Astrocyte of the cerebellum (primary cell): ENCODE measurements at regions not wholly inside any gene's neighbourhood (a gene's known extent, or its start where the extent isn't known, plus 50 kb on each side); places are given as distances from the start of the nearest gene placed in this dataset.

Experiments
- DNase-seq: peaks from one replicate; pipeline ENCODE4 v3.0.0-alpha.2; 2011; ENCODE audit warnings: low read depth
- H3K4me3 ChIP-seq: 2 replicates; pipeline ENCODE4 v1.5.1; 2011; ENCODE audit warnings: mild to moderate bottlenecking, low read depth, low read length, moderate library complexity
- CTCF ChIP-seq: IDR thresholded peaks from 2 replicates; pipeline ENCODE4 v1.5.1; 2012; ENCODE audit warnings: low read length, low read depth, moderate library complexity, mild to moderate bottlenecking; ENCODE audit errors: missing control alignments
- in situ Hi-C: cut with HindIII; loops from 2 replicates; pipeline ENCODE4 v1.10.0; 2017; ENCODE audit warnings: low sequenced_read_pairs

DNA sequence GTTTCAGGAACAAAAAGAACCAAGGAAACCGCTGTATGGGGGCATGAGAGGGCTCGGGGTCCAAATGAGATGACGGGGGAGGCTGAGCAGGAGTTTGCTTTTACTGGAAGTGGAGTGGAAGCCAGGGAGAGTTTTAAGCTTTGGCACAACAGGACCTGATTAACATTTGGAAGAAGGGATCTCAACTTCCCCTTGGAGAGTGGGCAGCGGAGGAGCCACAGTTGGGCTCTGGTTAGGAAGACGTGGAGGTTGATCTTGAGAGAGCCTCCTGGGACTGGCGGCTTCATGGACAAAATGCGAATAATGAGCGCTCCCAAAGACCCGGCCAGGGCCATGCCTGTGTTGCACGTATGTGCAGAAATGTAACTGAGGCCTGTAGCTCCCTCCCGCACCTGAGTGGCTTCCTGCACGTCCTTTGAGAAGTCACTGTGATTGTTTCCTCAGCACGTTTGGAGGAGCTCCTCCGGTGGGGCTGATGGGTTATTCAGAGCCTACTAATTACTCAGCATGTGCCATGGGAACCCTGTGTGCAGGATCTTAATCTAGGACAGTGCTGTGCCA lies 595.3 kb upstream of the MGMT start:
- H3K4me3 ChIP-seq = no peak overlapping the region
- DNase-seq = no peak
- no peak for TF ChIP-seq CTCF
- in situ Hi-C loops = no loop called here

DNA sequence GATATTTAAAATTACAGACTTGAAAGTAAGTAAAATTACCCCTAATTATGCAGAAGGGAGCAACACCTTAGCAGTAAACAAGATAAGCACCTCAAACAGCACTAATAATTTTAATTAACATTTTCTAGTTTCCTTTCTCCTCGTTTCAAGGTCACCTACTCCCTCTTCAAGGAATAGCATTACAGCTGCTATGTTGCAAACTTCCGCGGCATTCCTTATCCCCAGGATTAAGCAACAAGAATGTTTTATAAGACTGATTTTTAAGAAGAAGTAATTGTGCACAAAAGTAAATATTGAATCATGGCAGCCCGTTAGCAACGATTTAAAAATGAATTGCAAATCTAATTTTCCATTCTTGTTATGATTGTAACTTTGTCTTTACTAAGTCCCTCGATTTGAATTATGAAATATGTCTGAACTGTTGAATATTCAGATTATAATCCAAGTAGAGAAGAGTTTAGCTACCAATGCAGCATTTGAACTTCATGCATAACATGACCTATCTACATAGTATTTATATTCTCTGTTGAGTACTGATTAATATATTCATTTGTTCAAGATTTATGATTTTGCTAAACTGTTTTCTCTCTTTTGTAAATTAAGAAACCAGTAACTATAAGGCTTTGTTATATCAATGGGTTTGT lies 593.5 kb upstream of the MGMT start:
- in situ Hi-C loops = no loop called here

DNA sequence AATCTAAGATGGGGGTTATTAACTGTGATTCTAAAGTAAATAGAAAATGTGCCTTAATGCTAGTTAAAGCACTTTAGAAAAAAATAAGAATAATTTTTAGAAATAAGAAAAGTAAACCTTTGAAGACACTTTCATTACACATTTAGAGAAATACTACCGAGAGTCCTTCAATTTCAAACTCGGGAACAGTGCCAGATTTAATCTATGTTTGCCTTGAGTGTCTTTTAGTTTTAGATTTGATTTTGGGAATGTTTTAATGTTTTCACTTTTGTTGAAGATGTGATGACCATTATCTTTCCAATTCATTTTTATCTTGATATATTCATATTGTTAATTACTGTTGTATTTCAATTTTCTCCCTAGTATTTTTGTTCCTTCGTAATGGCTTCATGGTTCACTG lies 592.7 kb upstream of the MGMT start:
- no peak for DNase-seq
- H3K4me3 ChIP-seq = no peak overlapping the region
- in situ Hi-C loops = no loop called here
- TF ChIP-seq CTCF = no peak

More for the DNA sequence above, 593.5 kb upstream of the MGMT start:
- DNase-seq = no peak
- no peak overlapping the region for H3K4me3 ChIP-seq
- TF ChIP-seq CTCF = no peak

DNA sequence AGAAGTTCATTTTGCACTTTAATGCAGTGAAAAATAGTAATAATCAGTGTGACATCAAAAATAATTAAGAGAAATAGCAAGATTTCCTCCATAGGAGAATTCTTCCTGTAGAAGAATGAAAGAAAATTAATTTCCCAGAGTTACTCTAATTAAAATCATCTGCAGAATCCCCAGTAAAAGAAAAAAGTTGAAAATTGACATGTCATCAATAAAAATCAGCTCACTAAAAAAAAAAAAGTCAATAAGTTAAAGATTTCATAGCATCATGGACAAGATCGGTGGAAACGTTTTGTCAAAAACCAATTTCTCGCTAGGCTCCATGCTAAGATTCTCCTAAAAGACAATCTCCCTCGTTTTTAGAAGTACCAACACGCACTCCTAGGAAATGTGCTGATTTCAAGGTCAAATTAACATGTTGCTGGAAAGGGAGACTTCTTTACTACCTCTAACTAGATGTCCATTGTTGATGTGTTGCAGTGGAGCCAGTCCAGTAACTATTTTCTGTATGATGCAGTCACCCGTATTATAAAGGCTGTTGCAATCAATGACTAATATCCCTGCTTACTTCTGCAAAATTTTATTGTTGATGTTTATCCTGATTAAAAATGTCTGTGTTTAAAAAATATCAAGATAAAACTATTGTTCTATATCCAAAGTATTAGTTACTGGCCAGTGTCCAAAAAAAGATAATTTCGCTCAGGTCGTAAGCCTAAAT lies 591.9 kb upstream of the MGMT start:
- no peak for DNase-seq
- no peak for TF ChIP-seq CTCF
- no peak overlapping the region for H3K4me3 ChIP-seq
- in situ Hi-C loops = no loop called here

DNA sequence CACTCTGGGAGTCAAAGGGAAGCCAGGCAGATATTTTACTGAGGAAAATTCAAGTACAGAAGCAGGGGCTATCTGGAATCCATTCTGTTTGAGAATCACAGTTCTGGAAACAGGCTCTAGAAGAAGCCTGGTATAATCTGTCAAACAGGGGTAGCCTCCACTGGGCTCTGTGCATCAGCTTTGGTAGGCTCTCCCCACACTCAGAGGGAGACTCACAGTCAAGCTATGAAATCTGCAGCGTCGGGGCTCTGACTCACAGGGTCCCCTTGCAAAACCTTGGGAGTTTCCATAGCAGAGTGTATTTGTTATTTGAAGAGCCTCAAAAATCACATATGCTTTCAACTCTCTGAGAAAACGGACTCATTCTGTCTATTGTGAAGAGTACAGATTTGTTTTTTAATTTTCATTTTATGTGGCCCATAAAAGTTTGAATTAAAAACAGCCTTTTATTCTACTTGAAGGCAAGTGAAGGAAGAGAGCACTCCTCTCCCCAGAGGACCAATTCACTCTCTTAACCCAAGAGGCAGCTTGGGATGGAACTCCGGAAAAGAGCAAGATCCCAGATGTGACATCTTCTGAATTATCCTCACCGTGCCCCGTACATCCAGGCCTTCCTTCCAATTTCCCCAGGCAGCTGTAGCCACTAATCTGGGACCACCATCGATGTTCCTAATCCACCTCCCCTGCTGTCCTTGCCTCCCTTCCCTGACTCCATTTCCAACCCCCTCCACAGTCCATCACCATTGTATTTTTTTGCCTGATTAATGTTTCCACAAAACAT lies 590.9 kb upstream of the MGMT start:
- DNase-seq = no peak
- TF ChIP-seq CTCF = no peak
- no peak overlapping the region for H3K4me3 ChIP-seq
- in situ Hi-C loops = no loop called here

- in situ Hi-C loops = no loop called here
- TF ChIP-seq CTCF = no peak
- DNase-seq = no peak
- no peak overlapping the region for H3K4me3 ChIP-seq
These were observed 589.9 kb upstream of the MGMT start for GRCh38 chr10:128877141-128877540.
